ENCODE measurements at regions not wholly inside any gene's neighbourhood (a gene's known extent, or its start where the extent isn't known, plus 50 kb on each side); places are given as distances from the start of the nearest gene placed in this dataset.

DNA sequence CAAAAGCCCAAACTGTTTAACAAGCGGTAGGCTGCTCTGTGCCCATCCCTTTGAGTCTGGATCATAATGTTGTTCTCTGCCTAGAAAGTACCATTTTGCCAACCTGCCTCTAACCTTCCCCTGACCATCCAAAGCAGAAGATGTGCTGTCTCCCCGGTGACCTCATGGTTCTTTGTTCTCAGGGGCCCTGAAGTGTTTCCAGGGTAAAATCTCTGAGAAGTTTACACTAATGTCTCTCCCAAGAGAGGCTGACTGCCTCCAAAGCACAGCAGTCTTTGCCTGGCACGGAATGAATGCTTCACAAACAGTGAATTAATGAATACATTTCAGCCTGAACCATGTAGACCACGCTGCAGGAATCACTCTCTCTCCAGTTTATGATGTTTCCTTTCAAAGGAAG, 523.8 kb upstream of the CELF2 start:
- TF ChIP-seq, protein P1, sequence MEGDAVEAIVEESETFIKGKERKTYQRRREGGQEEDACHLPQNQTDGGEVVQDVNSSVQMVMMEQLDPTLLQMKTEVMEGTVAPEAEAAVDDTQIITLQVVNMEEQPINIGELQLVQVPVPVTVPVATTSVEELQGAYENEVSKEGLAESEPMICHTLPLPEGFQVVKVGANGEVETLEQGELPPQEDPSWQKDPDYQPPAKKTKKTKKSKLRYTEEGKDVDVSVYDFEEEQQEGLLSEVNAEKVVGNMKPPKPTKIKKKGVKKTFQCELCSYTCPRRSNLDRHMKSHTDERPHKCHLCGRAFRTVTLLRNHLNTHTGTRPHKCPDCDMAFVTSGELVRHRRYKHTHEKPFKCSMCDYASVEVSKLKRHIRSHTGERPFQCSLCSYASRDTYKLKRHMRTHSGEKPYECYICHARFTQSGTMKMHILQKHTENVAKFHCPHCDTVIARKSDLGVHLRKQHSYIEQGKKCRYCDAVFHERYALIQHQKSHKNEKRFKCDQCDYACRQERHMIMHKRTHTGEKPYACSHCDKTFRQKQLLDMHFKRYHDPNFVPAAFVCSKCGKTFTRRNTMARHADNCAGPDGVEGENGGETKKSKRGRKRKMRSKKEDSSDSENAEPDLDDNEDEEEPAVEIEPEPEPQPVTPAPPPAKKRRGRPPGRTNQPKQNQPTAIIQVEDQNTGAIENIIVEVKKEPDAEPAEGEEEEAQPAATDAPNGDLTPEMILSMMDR (IDR thresholded peaks at IDR 0.05): no peak
- no peak for TF ChIP-seq POLR2A (IDR thresholded peaks at IDR 0.05)
